HepG2 (cell line): ENCODE measurements at regions not wholly inside any gene's neighbourhood (a gene's known extent, or its start where the extent isn't known, plus 50 kb on each side); places are given as distances from the start of the nearest gene placed in this dataset.

Experiments used
- ATAC-seq: fragments of 200-7000 bp; cut with Tn5 transposase; 3 replicates; pipeline ENCODE4 v1.9.1; 2020; ENCODE audit warnings: mild to moderate bottlenecking, moderate library complexity
- BruUV-seq: library from RNA; stranded (reverse); fragments of 400-500 nt; replicated peaks from 2 replicates; lab custom pipeline; 2021; lab: Mats Ljungman, UMichigan
- CTCF ChIA-PET: fragments of 300-600 bp; formaldehyde crosslinking; extraction: SDS; loops from one replicate; lab custom pipeline; 2021; ENCODE audit warnings: low total read pairs, inconsistent platforms, low intra/inter-chr PET ratio; lab: Yijun Ruan, JAX
- POLR2A ChIA-PET: fragments of 350-600 bp; sonication (Branson Sonifier 250); formaldehyde crosslinking; loops from one replicate; lab custom pipeline; 2020; ENCODE audit warnings: antibody characterized with exemption, inconsistent platforms; lab: Yijun Ruan, JAX
- DNase-seq: peaks from one replicate; pipeline ENCODE4 v3.0.0-alpha.2; 2015; ENCODE audit warnings: low spot score
- FAIRE-seq: peaks from 3 replicates; lab custom pipeline; 2011; peaks lifted over from hg19 to GRCh38; lab: Jason Lieb, UNC
- H2AFZ ChIP-seq: one replicate; pipeline ENCODE4 v1.6.1; 2011; ENCODE audit warnings: low read length, inconsistent platforms
- H3K27ac ChIP-seq: fragments of 300-600 bp; 3 replicates; pipeline ENCODE4 v1.8.0; 2011; ENCODE audit warnings: mixed run types, mild to moderate bottlenecking, mixed read lengths, low read length, inconsistent platforms; ENCODE audit not compliant: insufficient read depth; ENCODE audit errors: extremely low read length
- H3K27me3 ChIP-seq, 2 experiments: fragments of 200-600 bp in 1 of 2; 2 replicates in 1 of 2; 3 replicates in 1 of 2; pipeline versions ENCODE4 v1.6.0 to v1.8.0; 2011; ENCODE audit warnings: low read length in 2 of 2, mild to moderate bottlenecking in 2 of 2, moderate library complexity in 2 of 2, inconsistent platforms in 1 of 2; ENCODE audit not compliant: insufficient read depth in 2 of 2, control insufficient read depth in 1 of 2
- H3K36me3 ChIP-seq, 2 experiments: fragments of 200-600 bp in 1 of 2; replicated peaks in 1 of 2; 2 replicates in 1 of 2; 3 replicates in 1 of 2; pipeline versions ENCODE4 v1.5.1 to v1.8.0; 2011; ENCODE audit warnings: low read length in 2 of 2, inconsistent platforms in 1 of 2; ENCODE audit not compliant: insufficient read depth in 2 of 2, control insufficient read depth in 1 of 2
- H3K4me1 ChIP-seq: 2 replicates; pipeline ENCODE4 v1.5.1; 2012; ENCODE audit warnings: low read length, inconsistent platforms; ENCODE audit not compliant: insufficient read depth
- H3K4me2 ChIP-seq: 2 replicates; pipeline ENCODE4 v1.6.0; 2011; ENCODE audit warnings: low read depth, low read length, inconsistent platforms
- H3K4me3 ChIP-seq, 3 experiments: fragments of 200-600 bp in 1 of 3; sonication (generic), shearing (Covaris generic) in 1 of 3; replicated peaks in 1 of 3; 2 replicates each; pipeline ENCODE4 v1.5.1; 2011 to 2016; ENCODE audit warnings: low read length in 3 of 3, inconsistent platforms in 2 of 3, low read depth in 2 of 3, mild to moderate bottlenecking in 2 of 3, control low read depth in 1 of 3, mixed read lengths in 1 of 3; ENCODE audit not compliant: insufficient read depth in 1 of 3
- H3K79me2 ChIP-seq: one replicate; pipeline ENCODE4 v1.6.1; 2011; ENCODE audit warnings: low read length, inconsistent platforms; ENCODE audit not compliant: insufficient read depth
- H3K9ac ChIP-seq: 2 replicates; pipeline ENCODE4 v1.6.0; 2011; ENCODE audit warnings: mild to moderate bottlenecking, low read depth, low read length, inconsistent platforms; ENCODE audit not compliant: insufficient read depth
- H3K9me3 ChIP-seq: 2 replicates; pipeline ENCODE4 v1.5.1; 2012; ENCODE audit warnings: mild to moderate bottlenecking, low read length
- H4K20me1 ChIP-seq: 2 replicates; pipeline ENCODE4 v1.6.0; 2011; ENCODE audit warnings: inconsistent platforms, mild to moderate bottlenecking, low read length, moderate library complexity; ENCODE audit not compliant: insufficient read depth
- AGO1 ChIP-seq: fragments of 200-400 bp; formaldehyde crosslinking; IDR thresholded peaks from 2 replicates; pipeline ENCODE4 v1.6.1; 2017; ENCODE audit warnings: mild to moderate bottlenecking, low read depth, low read length, moderate library complexity; ENCODE audit not compliant: poor library complexity, severe bottlenecking
- BRF2 ChIP-seq: sonication (generic); formaldehyde crosslinking; IDR thresholded peaks from 2 replicates; pipeline ENCODE4 v1.8.1; 2022; ENCODE audit warnings: mild to moderate bottlenecking, missing genetic modification reagents
- IKZF1 ChIP-seq: fragments of 450-650 bp; IDR thresholded peaks from 2 replicates; pipeline ENCODE4 v1.7.1; 2016
- MAFG ChIP-seq: sonication (generic); formaldehyde crosslinking; IDR thresholded peaks from 2 replicates; pipeline ENCODE4 v1.5.1; 2020; ENCODE audit warnings: mild to moderate bottlenecking, missing genetic modification reagents
- SP4 ChIP-seq: sonication (generic); formaldehyde crosslinking; IDR thresholded peaks from 2 replicates; pipeline ENCODE4 v1.8.1; 2023; ENCODE audit warnings: mild to moderate bottlenecking, missing genetic modification reagents
- SRSF9 ChIP-seq: fragments of 200-400 bp; formaldehyde crosslinking; IDR thresholded peaks from 2 replicates; pipeline ENCODE4 v1.6.1; 2018; ENCODE audit warnings: borderline replicate concordance, mild to moderate bottlenecking, low read depth, low read length; ENCODE audit not compliant: insufficient read depth, poor library complexity, severe bottlenecking
- TBX2 ChIP-seq: sonication (generic); formaldehyde crosslinking; IDR thresholded peaks from 2 replicates; pipeline ENCODE4 v1.5.0; 2020; ENCODE audit warnings: missing genetic modification reagents, mild to moderate bottlenecking, borderline replicate concordance
- YEATS2 ChIP-seq: sonication (generic); formaldehyde crosslinking; IDR thresholded peaks from 2 replicates; pipeline ENCODE4 v1.4.0; 2020; ENCODE audit warnings: missing genetic modification reagents, borderline replicate concordance
- ZNF17 ChIP-seq: sonication (generic); formaldehyde crosslinking; IDR thresholded peaks from 2 replicates; pipeline ENCODE4 v1.5.0; 2020; ENCODE audit warnings: mild to moderate bottlenecking, missing genetic modification reagents
- ZNF329 ChIP-seq: sonication (generic); formaldehyde crosslinking; IDR thresholded peaks from 2 replicates; pipeline ENCODE4 v1.9.0; 2021; ENCODE audit warnings: low read depth, mild to moderate bottlenecking, missing genetic modification reagents
- ZNF660 ChIP-seq: sonication (generic); formaldehyde crosslinking; IDR thresholded peaks from 2 replicates; pipeline ENCODE4 v1.5.1; 2020; ENCODE audit warnings: mild to moderate bottlenecking, low read depth, missing genetic modification reagents, borderline replicate concordance
- ZNF775 ChIP-seq: sonication (generic); formaldehyde crosslinking; IDR thresholded peaks from 2 replicates; pipeline ENCODE4 v1.4.0; 2020; ENCODE audit warnings: missing genetic modification reagents, mild to moderate bottlenecking, moderate library complexity, borderline replicate concordance
- WGBS: methylation state at CpG from one replicate; pipeline ENCODE4 v1.1.6; 2017; ENCODE audit warnings: low lambda C conversion rate; 5-methylcytosine and 5-hydroxymethylcytosine counted together
- in situ Hi-C: cut with HindIII; loops from 2 replicates; pipeline ENCODE4 v1.10.0; 2017; ENCODE audit warnings: low pct_unique_long_range_greater_than_20kb; ENCODE audit not compliant: extremely low pct_ligation_motif_present
- intact Hi-C: fragments of 100-400 bp; cut with micrococcal nuclease; formaldehyde crosslinking; loops from one replicate; pipeline ENCODE4 v1.10.0; 2022; ENCODE audit not compliant: unreplicated experiment
- TF ChIP-seq, protein P1 (sequence below): sonication (generic); formaldehyde crosslinking; IDR thresholded peaks from 2 replicates; pipeline ENCODE4 v1.8.0; 2022; ENCODE audit warnings: missing genetic modification reagents, low read depth, mild to moderate bottlenecking, borderline replicate concordance
- TF ChIP-seq, protein P2 (sequence below): sonication (generic); formaldehyde crosslinking; conservative IDR thresholded peaks from 2 replicates; pipeline ENCODE4 v1.5.0; 2020; ENCODE audit warnings: missing genetic modification reagents
- TF ChIP-seq, protein P3 (sequence below): sonication (generic); formaldehyde crosslinking; IDR thresholded peaks from 2 replicates; pipeline ENCODE4 v1.4.0; 2020; ENCODE audit warnings: low read depth, mild to moderate bottlenecking, missing genetic modification reagents
- TF ChIP-seq, protein P4 (sequence below): sonication (generic); formaldehyde crosslinking; IDR thresholded peaks from 2 replicates; pipeline ENCODE4 v1.4.0; 2020; ENCODE audit warnings: missing genetic modification reagents

DNA sequence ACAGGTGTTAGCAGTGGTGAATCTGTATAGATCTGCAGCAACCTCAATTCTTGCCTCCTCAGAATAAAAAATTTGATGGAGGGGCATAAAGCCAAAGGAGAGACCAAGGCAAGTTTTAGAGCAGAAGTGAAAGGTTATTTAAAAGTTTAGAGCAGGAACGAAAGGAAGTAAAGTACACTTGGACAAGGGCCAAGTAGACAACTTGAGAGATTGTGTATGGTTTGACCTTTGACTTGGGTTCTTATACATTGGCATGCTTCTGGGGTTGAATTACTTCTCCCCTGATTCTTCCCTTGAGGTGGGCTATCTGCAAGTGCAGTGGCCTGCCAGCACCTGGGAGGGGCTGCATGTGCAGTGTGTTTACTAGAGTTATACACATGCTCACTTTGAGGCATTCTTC lies 278.8 kb upstream of the NDST3 start:
- Histone ChIP-seq H3K9me3 (peaks cover 37% of the 10 kb centered on the region), H3K27me3 (no peaks in the 10 kb centered on the region; a peak in 1 of 5 replicates), H3K27ac (no peak overlapping the region), H2AFZ (no peak overlapping the region), H4K20me1 (no peaks in the 10 kb centered on the region), H3K4me3 (no peak overlapping the region), H3K79me2 (no peaks in the 10 kb centered on the region), H3K4me2 (no peak overlapping the region), H3K9ac (no peak overlapping the region), H3K4me1 (no peaks in the 10 kb centered on the region), H3K36me3 (no peaks in the 10 kb centered on the region)
- ChIA-PET POLR2A (no interaction called here), CTCF (no interaction called here)
- no peak for DNase-seq
- no peak for FAIRE-seq
- intact Hi-C loops (no loop called here), in situ Hi-C loops (no loop called here)
- ATAC-seq: no peak
- WGBS: 38% methylated on average over 1 of the region's 1 CpG
- BruUV-seq: no TSS peak
- TF ChIP-seq AGO1: no peak
- TF ChIP-seq MAFG (CRISPR knock-in tag): no peak
- TF ChIP-seq TBX2 (CRISPR knock-in tag): no peak
- no peak for TF ChIP-seq YEATS2 (CRISPR knock-in tag)
- TF ChIP-seq ZNF329 (CRISPR knock-in tag): no peak
- no peak for TF ChIP-seq BRF2 (CRISPR knock-in tag)
- no peak for TF ChIP-seq ZNF660 (CRISPR knock-in tag)
- no peak for TF ChIP-seq SP4 (CRISPR knock-in tag)
- no peak for TF ChIP-seq ZNF775 (CRISPR knock-in tag)
- TF ChIP-seq, protein P1, sequence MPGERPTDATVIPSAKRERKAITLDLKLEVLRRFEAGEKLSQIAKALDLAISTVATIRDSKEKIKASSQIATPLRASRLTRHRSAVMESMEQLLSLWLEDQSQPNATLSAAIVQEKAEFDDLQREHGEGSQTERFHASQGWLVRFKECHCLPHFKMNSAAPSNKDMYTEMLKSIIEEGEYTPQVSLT (CRISPR knock-in tag): no peak
- TF ChIP-seq, protein P2, sequence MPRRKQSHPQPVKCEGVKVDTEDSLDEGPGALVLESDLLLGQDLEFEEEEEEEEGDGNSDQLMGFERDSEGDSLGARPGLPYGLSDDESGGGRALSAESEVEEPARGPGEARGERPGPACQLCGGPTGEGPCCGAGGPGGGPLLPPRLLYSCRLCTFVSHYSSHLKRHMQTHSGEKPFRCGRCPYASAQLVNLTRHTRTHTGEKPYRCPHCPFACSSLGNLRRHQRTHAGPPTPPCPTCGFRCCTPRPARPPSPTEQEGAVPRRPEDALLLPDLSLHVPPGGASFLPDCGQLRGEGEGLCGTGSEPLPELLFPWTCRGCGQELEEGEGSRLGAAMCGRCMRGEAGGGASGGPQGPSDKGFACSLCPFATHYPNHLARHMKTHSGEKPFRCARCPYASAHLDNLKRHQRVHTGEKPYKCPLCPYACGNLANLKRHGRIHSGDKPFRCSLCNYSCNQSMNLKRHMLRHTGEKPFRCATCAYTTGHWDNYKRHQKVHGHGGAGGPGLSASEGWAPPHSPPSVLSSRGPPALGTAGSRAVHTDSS (CRISPR knock-in tag): no peak
- TF ChIP-seq IKZF1: no peak
- no peak for TF ChIP-seq SRSF9
- no peak for TF ChIP-seq ZNF17 (CRISPR knock-in tag)
- TF ChIP-seq, protein P3, sequence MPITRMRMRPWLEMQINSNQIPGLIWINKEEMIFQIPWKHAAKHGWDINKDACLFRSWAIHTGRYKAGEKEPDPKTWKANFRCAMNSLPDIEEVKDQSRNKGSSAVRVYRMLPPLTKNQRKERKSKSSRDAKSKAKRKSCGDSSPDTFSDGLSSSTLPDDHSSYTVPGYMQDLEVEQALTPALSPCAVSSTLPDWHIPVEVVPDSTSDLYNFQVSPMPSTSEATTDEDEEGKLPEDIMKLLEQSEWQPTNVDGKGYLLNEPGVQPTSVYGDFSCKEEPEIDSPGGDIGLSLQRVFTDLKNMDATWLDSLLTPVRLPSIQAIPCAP: no peak
- TF ChIP-seq, protein P4, sequence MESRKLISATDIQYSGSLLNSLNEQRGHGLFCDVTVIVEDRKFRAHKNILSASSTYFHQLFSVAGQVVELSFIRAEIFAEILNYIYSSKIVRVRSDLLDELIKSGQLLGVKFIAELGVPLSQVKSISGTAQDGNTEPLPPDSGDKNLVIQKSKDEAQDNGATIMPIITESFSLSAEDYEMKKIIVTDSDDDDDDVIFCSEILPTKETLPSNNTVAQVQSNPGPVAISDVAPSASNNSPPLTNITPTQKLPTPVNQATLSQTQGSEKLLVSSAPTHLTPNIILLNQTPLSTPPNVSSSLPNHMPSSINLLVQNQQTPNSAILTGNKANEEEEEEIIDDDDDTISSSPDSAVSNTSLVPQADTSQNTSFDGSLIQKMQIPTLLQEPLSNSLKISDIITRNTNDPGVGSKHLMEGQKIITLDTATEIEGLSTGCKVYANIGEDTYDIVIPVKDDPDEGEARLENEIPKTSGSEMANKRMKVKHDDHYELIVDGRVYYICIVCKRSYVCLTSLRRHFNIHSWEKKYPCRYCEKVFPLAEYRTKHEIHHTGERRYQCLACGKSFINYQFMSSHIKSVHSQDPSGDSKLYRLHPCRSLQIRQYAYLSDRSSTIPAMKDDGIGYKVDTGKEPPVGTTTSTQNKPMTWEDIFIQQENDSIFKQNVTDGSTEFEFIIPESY (CRISPR knock-in tag): no peak
